GM21723 (cell line): ENCODE measurements at regions not wholly inside any gene's neighbourhood (a gene's known extent, or its start where the extent isn't known, plus 50 kb on each side); places are given as distances from the start of the nearest gene placed in this dataset.

ENCODE experiments used
- ATAC-seq: cut with Tn5 transposase; IDR thresholded peaks from one replicate; pipeline ENCODE4 v1.9.1; 2021; ENCODE audit warnings: mild to moderate bottlenecking, moderate library complexity; ENCODE audit not compliant: unreplicated experiment

DNA sequence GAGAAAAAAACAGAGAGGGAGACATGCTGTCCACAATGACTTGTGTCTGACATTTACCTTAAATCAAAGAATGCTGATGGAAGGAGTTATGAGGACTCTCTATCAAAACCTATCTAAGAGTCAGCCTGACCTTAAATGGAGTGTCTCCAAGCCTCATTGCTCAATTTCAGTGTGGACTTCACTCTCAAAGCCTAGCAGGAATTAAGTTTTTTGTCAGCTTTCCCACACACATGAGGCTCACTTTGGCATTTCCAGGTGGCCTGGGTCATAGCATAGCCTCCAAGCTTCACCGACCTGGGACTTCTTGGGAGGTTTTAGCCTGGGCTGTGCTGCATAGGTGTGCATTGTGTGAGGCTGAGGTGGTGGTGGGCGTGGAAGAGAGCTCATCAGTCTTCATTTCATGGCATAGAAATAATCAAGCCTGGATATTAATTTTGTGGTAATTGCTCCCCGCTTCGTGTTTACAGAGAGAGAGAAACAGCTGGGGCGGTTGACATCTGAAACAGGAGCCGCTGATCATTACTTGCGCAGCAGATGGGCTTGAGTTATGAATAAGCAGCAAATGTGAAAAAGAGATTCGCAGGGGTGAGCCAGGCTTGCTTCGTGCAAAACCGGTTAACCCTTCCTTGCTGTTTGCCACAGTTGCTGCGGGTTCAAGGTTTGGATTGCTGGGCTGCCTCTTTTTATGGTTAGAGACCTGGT, 647.8 kb downstream of the INHBA start:
- no peak for ATAC-seq

- ATAC-seq = no peak
These were observed 649.1 kb downstream of the INHBA start for GRCh38 chr7:41053820-41054219.

DNA sequence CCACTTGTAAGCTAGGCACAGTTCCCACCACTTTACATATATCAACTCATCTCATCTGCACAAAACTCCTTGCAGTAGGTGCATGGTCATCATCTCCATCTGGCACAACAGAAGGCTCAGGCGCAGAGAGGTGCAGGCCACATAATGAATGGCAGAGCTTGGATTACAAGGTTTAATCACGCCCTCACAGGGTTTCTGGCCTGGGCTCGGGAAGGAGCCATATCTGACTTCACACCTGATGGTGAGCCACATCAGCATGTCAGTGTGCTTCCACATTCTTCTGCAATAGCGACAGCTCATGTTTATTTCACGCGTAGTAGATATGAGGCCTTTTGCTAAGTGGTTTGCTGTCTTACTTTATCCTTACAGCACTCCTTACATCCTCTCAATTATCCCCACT, 650.2 kb downstream of the INHBA start:
- ATAC-seq = no peak

DNA sequence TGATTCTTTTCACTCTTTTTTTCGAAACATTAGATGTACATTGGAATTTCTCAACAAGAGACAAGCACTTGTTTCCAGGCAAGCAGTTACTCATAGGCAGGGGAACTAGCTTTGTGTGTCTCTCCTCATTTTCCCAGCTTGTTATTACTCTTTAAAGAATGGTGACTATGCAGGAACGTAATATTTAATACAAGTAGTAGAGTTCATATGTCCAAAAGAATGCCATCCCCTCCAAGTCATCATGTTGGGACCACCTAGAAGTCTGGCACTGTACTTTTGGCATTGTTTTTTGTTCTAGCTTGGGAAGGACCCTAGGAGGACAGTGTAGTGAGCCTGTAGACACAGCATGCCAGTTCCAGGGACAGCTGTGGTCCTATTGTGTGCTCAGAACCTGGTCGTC, 650.7 kb downstream of the INHBA start:
- no peak for ATAC-seq

DNA sequence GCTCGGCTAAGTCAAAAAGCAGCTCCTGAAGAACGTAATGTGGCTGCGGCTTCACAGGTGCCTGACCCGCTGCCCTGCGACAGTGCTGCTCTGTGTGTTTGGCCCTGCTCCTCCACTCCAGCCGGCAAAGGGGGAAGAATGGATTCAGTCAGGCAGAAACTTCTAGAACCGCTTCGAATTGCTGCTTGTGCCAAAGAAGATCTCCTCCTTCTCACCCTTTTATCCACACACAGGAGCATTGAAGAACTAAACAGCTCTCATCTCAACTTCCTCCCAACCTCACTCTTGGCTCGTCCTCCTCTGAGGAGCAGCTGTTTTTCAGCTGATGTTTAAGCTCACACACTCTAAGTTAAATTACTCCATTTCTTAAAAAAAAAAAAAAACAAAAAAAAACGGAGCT, 651.4 kb downstream of the INHBA start:
- no peak for ATAC-seq

- ATAC-seq = no peak
These were observed 651.8 kb downstream of the INHBA start for GRCh38 chr7:41051062-41051461.

- no peak for ATAC-seq
These were observed 654.1 kb downstream of the INHBA start for GRCh38 chr7:41048771-41049170.

DNA sequence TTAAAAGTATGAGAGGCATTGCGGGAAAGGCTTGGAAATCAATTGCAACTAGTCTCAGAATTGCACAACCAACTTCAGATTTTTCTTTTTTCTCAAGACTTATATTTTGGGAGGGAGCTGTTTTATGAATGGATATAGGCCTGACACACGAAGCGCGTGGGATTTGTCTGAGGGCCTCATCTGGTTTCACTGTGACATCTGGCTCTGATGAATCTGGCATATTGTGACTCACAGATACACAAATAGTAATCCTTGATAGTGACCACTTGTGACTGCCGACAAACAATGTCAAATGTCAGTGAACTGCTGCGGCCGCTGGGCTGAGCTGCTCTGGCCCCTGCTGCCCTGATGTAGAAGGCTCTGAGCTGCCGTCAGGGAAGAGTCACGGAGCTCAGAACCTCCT, 655.1 kb downstream of the INHBA start:
- no peak for ATAC-seq

- ATAC-seq = no peak
These were observed 655.7 kb downstream of the INHBA start for GRCh38 chr7:41047211-41047610.

GRCh38 chr7:41046776-41047175, 656.1 kb downstream of the INHBA start:
- no peak for ATAC-seq

DNA sequence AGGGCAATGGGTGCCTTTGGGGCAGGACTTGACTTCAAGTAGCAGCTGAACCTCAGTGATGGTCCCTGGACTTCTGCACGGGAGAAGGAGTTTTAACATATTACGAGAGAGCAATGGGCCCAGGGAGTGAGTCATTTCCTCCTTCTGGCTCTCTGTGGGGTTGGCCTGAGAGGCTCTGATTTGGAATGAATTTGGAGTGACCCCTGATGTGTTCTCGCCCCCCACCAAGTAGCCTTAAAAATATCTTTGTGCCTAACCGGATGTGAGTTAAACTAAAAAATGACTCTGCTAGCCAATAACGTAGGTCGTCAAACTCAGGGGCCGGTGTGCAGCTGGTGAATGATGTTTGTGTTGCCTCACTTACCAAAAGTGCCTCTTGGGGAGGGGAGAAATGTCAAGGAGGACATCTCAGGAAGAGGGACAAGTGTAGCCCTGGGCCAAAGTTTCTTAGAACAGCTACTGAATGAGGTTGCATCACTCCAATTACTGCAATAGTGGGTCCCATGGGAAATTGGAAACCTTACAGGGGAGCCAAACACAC, 656.6 kb downstream of the INHBA start:
- no peak for ATAC-seq

DNA sequence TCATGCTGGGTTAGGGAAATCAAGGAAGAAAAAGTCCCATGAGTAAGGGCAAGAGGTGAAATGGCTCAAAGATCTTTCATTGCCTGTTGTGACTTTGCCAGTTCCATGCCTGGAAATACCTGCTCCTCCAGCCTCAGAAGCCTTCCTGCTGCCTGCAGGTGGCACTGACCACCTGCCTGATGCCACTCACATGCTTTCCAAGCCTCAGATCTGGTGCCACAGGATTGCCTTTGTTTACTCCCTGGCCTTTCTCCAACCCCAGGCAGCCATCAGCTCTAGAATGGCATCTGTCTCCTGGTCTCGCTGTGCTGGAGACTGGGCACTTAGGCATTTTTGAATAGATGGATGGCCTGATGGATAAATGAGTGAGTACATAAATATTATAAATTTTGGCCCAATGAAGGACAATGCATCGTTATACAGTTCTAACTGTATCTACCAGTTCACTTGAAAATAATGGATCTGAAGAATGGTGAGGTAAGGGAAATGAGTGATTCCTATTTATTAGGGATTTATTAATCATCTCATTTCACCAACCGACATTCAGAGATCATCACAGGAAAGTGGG, 657.2 kb downstream of the INHBA start:
- ATAC-seq = no peak

- no peak for ATAC-seq
These were observed 662.9 kb downstream of the INHBA start for GRCh38 chr7:41039981-41040380.

GRCh38 chr7:41039386-41039953, 663.4 kb downstream of the INHBA start:
- no peak for ATAC-seq

DNA sequence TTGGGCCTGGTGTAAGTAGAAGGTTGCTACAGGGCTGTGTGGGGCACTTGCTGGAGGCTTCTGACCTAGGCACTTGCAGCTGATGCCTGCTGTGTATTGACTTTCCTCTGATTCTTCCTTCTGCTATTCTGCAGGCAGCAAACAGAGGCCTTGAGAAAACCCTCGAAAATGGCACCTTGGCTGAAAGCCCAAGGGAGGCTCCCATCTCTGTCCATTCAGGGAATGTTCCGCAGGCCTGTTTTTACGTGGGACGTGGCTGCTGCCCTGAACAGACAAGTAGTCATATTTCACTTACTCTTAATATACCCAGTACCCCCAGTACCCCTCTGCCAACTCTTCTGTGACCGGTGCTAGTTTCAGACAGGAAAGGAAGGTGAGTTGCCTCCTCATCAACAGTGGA, 664.7 kb downstream of the INHBA start:
- ATAC-seq = no peak

DNA sequence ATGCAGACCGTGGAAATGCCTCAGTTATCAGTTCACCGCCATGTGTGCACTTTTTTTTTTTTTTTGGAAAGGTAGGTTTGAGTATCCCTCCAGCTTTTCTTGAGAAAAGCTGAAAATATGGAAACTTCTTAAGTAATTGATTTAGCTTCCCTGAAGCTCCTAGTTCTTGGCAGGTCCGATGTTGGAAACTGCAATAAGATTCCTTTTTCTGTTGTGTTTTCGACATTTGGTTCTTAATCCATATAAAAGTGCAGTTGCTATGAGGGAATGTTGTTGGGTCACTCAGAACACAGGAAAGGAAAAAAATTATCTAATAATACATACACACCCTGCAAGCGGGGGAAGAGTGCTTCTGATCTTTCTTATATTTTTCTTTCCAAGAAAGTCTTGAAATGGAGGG, 665.2 kb downstream of the INHBA start:
- ATAC-seq = no peak

- no peak for ATAC-seq
These were observed 667.1 kb downstream of the INHBA start for GRCh38 chr7:41035794-41036193.

GRCh38 chr7:41033500-41033899, 669.4 kb downstream of the INHBA start:
- ATAC-seq = no peak

DNA sequence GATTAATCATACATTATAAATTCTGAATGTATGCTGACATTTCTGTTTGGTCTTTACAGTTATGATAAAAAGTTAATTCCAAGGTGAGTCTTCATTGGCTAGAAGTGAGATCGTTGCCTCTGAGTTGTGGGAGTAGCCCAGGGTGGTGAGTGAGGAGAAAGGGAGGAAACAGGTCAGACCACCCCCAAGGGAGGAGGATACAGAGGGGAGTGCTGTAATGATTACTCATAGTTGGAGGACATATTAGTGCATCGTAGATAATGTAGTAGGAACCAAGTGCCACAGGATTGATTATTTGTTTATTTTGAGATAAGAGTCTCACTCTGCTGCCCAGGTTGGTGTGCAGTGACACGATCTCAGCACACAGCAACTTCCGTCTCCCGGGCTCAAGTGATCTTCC, 672.2 kb downstream of the INHBA start:
- no peak for ATAC-seq

DNA sequence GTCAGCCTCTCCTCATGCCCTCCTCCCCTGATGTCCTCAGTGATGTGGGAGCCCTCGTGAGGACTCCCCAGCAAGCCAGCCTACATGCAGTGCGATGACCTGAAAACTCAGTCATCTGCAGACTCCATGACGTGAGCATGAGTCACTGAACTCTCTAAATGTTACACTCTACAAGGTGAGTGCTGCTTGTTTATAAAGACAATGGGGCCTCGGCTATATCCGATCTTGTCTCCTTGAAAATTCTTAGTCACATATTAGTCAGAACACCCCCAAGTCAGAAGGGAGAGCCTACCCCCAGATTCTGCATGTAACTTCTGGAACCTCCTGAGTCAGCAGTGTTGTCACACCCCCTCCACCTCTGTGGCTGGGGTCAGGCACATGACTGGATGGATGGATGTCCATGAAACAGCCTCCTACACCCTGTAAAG, 673.8 kb downstream of the INHBA start:
- ATAC-seq = no peak

- no peak for ATAC-seq
These were observed 674.3 kb downstream of the INHBA start for GRCh38 chr7:41028580-41028979.

DNA sequence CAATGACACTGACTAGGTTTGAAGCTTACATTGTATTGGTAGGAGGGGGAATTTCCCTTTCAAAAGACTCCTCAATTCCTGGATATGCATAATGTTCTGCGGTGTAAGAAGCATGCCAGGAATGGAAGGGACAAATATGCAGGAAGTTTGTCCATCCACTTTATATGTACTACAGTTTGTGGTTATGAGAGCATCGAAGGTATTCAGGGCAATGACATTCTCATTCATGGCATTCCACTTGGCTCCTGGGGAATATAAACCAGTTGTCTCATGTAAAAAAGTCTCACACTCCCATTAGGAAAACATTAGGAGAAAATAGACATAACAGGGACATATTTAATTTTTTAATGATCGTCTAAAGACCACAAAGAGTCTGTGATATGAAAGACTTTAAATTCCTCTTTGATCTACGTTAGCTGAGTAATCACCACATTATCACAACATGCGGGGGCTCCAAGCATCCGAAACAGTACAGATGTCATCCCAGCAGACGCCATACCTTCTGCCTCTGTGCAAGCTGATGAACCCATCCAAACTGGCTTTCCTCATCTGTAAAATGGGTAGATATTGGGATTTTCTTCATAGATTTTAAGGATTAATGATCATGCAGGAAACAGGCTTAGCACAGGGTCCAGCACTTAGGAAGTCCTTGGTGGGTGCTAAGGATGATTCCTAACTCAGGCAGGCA, 675.3 kb downstream of the INHBA start:
- no peak for ATAC-seq
